Lower leg skin (tissue), 3 donors: ENCODE measurements at regions not wholly inside any gene's neighbourhood (a gene's known extent, or its start where the extent isn't known, plus 50 kb on each side); places are given as distances from the start of the nearest gene placed in this dataset.

Source experiments
- POLR2A ChIP-seq, 2 donors: fragments of 450-650 bp; IDR thresholded peaks; one replicate each; pipeline ENCODE4 v1.6.1; 2016 to 2017; ENCODE audit warnings: antibody characterized with exemption in 2 of 2, mild to moderate bottlenecking in 1 of 2, moderate library complexity in 1 of 2
- TF ChIP-seq, protein P1 (sequence below), 3 donors: fragments of 450-650 bp; IDR thresholded peaks; one replicate each; pipeline ENCODE4 v1.5.1; 2016; ENCODE audit warnings: antibody characterized with exemption in 3 of 3, mild to moderate bottlenecking in 3 of 3, moderate library complexity in 2 of 3

DNA sequence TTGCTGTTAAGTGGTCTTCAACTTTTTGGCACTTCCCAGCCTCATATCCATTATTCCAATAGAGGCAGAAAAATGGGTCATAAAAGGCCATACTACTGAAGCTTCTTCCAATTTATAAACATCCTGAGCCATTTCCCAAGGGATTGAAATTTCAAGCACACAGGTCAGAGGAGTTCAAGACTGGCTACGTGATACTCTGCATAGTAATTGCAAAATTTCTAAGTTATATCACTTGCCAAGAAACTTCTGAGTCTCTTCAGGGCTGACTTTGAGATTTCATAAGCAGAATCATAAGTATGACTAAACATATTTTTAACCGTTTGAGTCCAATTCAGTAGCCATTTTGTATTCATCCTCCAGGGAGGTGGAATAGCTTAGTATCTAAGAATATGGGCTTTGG, 75.6 kb upstream of the RXFP1 start:
- TF ChIP-seq, protein P1, sequence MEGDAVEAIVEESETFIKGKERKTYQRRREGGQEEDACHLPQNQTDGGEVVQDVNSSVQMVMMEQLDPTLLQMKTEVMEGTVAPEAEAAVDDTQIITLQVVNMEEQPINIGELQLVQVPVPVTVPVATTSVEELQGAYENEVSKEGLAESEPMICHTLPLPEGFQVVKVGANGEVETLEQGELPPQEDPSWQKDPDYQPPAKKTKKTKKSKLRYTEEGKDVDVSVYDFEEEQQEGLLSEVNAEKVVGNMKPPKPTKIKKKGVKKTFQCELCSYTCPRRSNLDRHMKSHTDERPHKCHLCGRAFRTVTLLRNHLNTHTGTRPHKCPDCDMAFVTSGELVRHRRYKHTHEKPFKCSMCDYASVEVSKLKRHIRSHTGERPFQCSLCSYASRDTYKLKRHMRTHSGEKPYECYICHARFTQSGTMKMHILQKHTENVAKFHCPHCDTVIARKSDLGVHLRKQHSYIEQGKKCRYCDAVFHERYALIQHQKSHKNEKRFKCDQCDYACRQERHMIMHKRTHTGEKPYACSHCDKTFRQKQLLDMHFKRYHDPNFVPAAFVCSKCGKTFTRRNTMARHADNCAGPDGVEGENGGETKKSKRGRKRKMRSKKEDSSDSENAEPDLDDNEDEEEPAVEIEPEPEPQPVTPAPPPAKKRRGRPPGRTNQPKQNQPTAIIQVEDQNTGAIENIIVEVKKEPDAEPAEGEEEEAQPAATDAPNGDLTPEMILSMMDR (IDR thresholded peaks at IDR 0.05): no peak
- TF ChIP-seq POLR2A (IDR thresholded peaks at IDR 0.05): no peak
